HepG2 (cell line): ENCODE measurements at regions not wholly inside any gene's neighbourhood (a gene's known extent, or its start where the extent isn't known, plus 50 kb on each side); places are given as distances from the start of the nearest gene placed in this dataset.

Experiments
- ATAC-seq: fragments of 200-7000 bp; cut with Tn5 transposase; 3 replicates; pipeline ENCODE4 v1.9.1; 2020; ENCODE audit warnings: mild to moderate bottlenecking, moderate library complexity
- BruUV-seq: library from RNA; stranded (reverse); fragments of 400-500 nt; replicated peaks from 2 replicates; lab custom pipeline; 2021; lab: Mats Ljungman, UMichigan
- CTCF ChIA-PET: fragments of 300-600 bp; formaldehyde crosslinking; extraction: SDS; loops from one replicate; lab custom pipeline; 2021; ENCODE audit warnings: low total read pairs, inconsistent platforms, low intra/inter-chr PET ratio; lab: Yijun Ruan, JAX
- POLR2A ChIA-PET: fragments of 350-600 bp; sonication (Branson Sonifier 250); formaldehyde crosslinking; loops from one replicate; lab custom pipeline; 2020; ENCODE audit warnings: antibody characterized with exemption, inconsistent platforms; lab: Yijun Ruan, JAX
- DNase-seq: peaks from one replicate; pipeline ENCODE4 v3.0.0-alpha.2; 2015; ENCODE audit warnings: low spot score
- FAIRE-seq: peaks from 3 replicates; lab custom pipeline; 2011; peaks lifted over from hg19 to GRCh38; lab: Jason Lieb, UNC
- H2AFZ ChIP-seq: one replicate; pipeline ENCODE4 v1.6.1; 2011; ENCODE audit warnings: low read length, inconsistent platforms
- H3K27ac ChIP-seq: fragments of 300-600 bp; 3 replicates; pipeline ENCODE4 v1.8.0; 2011; ENCODE audit warnings: mixed run types, mild to moderate bottlenecking, mixed read lengths, low read length, inconsistent platforms; ENCODE audit not compliant: insufficient read depth; ENCODE audit errors: extremely low read length
- H3K27me3 ChIP-seq, 2 experiments: fragments of 200-600 bp in 1 of 2; 2 replicates in 1 of 2; 3 replicates in 1 of 2; pipeline versions ENCODE4 v1.6.0 to v1.8.0; 2011; ENCODE audit warnings: low read length in 2 of 2, mild to moderate bottlenecking in 2 of 2, moderate library complexity in 2 of 2, inconsistent platforms in 1 of 2; ENCODE audit not compliant: insufficient read depth in 2 of 2, control insufficient read depth in 1 of 2
- H3K36me3 ChIP-seq, 2 experiments: fragments of 200-600 bp in 1 of 2; replicated peaks in 1 of 2; 2 replicates in 1 of 2; 3 replicates in 1 of 2; pipeline versions ENCODE4 v1.5.1 to v1.8.0; 2011; ENCODE audit warnings: low read length in 2 of 2, inconsistent platforms in 1 of 2; ENCODE audit not compliant: insufficient read depth in 2 of 2, control insufficient read depth in 1 of 2
- H3K4me1 ChIP-seq: 2 replicates; pipeline ENCODE4 v1.5.1; 2012; ENCODE audit warnings: low read length, inconsistent platforms; ENCODE audit not compliant: insufficient read depth
- H3K4me2 ChIP-seq: 2 replicates; pipeline ENCODE4 v1.6.0; 2011; ENCODE audit warnings: low read depth, low read length, inconsistent platforms
- H3K4me3 ChIP-seq, 3 experiments: fragments of 200-600 bp in 1 of 3; sonication (generic), shearing (Covaris generic) in 1 of 3; replicated peaks in 1 of 3; 2 replicates each; pipeline ENCODE4 v1.5.1; 2011 to 2016; ENCODE audit warnings: low read length in 3 of 3, inconsistent platforms in 2 of 3, low read depth in 2 of 3, mild to moderate bottlenecking in 2 of 3, control low read depth in 1 of 3, mixed read lengths in 1 of 3; ENCODE audit not compliant: insufficient read depth in 1 of 3
- H3K79me2 ChIP-seq: one replicate; pipeline ENCODE4 v1.6.1; 2011; ENCODE audit warnings: low read length, inconsistent platforms; ENCODE audit not compliant: insufficient read depth
- H3K9ac ChIP-seq: 2 replicates; pipeline ENCODE4 v1.6.0; 2011; ENCODE audit warnings: mild to moderate bottlenecking, low read depth, low read length, inconsistent platforms; ENCODE audit not compliant: insufficient read depth
- H3K9me3 ChIP-seq: 2 replicates; pipeline ENCODE4 v1.5.1; 2012; ENCODE audit warnings: mild to moderate bottlenecking, low read length
- H4K20me1 ChIP-seq: 2 replicates; pipeline ENCODE4 v1.6.0; 2011; ENCODE audit warnings: inconsistent platforms, mild to moderate bottlenecking, low read length, moderate library complexity; ENCODE audit not compliant: insufficient read depth
- ARNT ChIP-seq: fragments of 450-650 bp; IDR thresholded peaks from 2 replicates; pipeline ENCODE4 v1.6.1; 2017
- CEBPB ChIP-seq: IDR thresholded peaks from 2 replicates; pipeline ENCODE4 v1.6.1; 2011; ENCODE audit warnings: low read depth, low read length, improper control_type of control experiment, borderline replicate concordance
- CREB1 ChIP-seq, 2 experiments: fragments of 450-650 bp in 1 of 2; IDR thresholded peaks; 2 replicates each; pipeline ENCODE4 v1.6.1; 2016 to 2017; ENCODE audit warnings: control low read depth in 1 of 2, mild to moderate bottlenecking in 1 of 2, missing compliant biosample characterization in 1 of 2, missing genetic modification characterization in 1 of 2
- EHMT2 ChIP-seq: fragments of 200-600 bp; sonication (generic); IDR thresholded peaks from 2 replicates; pipeline ENCODE4 v1.7.0; 2017; ENCODE audit warnings: antibody characterized with exemption, low read depth, low read length, borderline replicate concordance
- HCFC1 ChIP-seq: fragments of 150-350 bp; IDR thresholded peaks from 2 replicates; pipeline ENCODE4 v1.6.1; 2014; ENCODE audit warnings: low read depth, low read length
- HES4 ChIP-seq: sonication (generic); formaldehyde crosslinking; IDR thresholded peaks from 2 replicates; pipeline ENCODE4 v1.9.0; 2021; ENCODE audit warnings: mild to moderate bottlenecking, missing genetic modification reagents, borderline replicate concordance
- KLF13 ChIP-seq: sonication (generic); formaldehyde crosslinking; IDR thresholded peaks from 2 replicates; pipeline ENCODE4 v1.4.0; 2020; ENCODE audit warnings: mild to moderate bottlenecking, missing genetic modification reagents
- NFIB ChIP-seq: sonication (generic); formaldehyde crosslinking; IDR thresholded peaks from 2 replicates; pipeline ENCODE4 v1.9.0; 2021; ENCODE audit warnings: missing genetic modification reagents, mild to moderate bottlenecking, borderline replicate concordance
- SKI ChIP-seq: fragments of 450-650 bp; IDR thresholded peaks from one replicate; pipeline ENCODE4 v1.6.1; 2018; ENCODE audit warnings: mild to moderate bottlenecking; ENCODE audit not compliant: partially characterized antibody
- TAF15 ChIP-seq: fragments of 200-400 bp; formaldehyde crosslinking; IDR thresholded peaks from one replicate; pipeline ENCODE4 v1.6.1; 2018; ENCODE audit warnings: mild to moderate bottlenecking, low read depth, low read length; ENCODE audit not compliant: poor library complexity, severe bottlenecking
- TP53 ChIP-seq: sonication (generic); formaldehyde crosslinking; conservative IDR thresholded peaks from 2 replicates; pipeline ENCODE4 v1.4.0; 2020; ENCODE audit warnings: missing genetic modification reagents
- ZFP36L2 ChIP-seq: sonication (generic); formaldehyde crosslinking; IDR thresholded peaks from 2 replicates; pipeline ENCODE4 v1.4.0; 2020; ENCODE audit warnings: missing genetic modification reagents
- ZNF101 ChIP-seq: sonication (generic); formaldehyde crosslinking; IDR thresholded peaks from 2 replicates; pipeline ENCODE4 v1.4.0; 2020; ENCODE audit warnings: mild to moderate bottlenecking, low read depth, missing genetic modification reagents, borderline replicate concordance
- ZNF143 ChIP-seq: sonication (generic); formaldehyde crosslinking; IDR thresholded peaks from 2 replicates; pipeline ENCODE4 v1.4.0; 2020; ENCODE audit warnings: missing genetic modification reagents
- ZNF75D ChIP-seq: sonication (generic); formaldehyde crosslinking; IDR thresholded peaks from 2 replicates; pipeline ENCODE4 v1.8.1; 2023; ENCODE audit warnings: missing genetic modification reagents, mild to moderate bottlenecking, borderline replicate concordance
- WGBS: methylation state at CpG from one replicate; pipeline ENCODE4 v1.1.6; 2017; ENCODE audit warnings: low lambda C conversion rate; 5-methylcytosine and 5-hydroxymethylcytosine counted together
- in situ Hi-C: cut with HindIII; loops from 2 replicates; pipeline ENCODE4 v1.10.0; 2017; ENCODE audit warnings: low pct_unique_long_range_greater_than_20kb; ENCODE audit not compliant: extremely low pct_ligation_motif_present
- intact Hi-C: fragments of 100-400 bp; cut with micrococcal nuclease; formaldehyde crosslinking; loops from one replicate; pipeline ENCODE4 v1.10.0; 2022; ENCODE audit not compliant: unreplicated experiment
- TF ChIP-seq, protein P1 (sequence below): sonication (generic); IDR thresholded peaks from 2 replicates; pipeline ENCODE4 v1.6.1; 2016; ENCODE audit warnings: low read depth, borderline replicate concordance
- TF ChIP-seq, protein P2 (sequence below): sonication (generic); formaldehyde crosslinking; IDR thresholded peaks from 2 replicates; pipeline ENCODE4 v1.8.1; 2023; ENCODE audit warnings: mild to moderate bottlenecking, inconsistent platforms, moderate library complexity, missing genetic modification reagents, borderline replicate concordance
- TF ChIP-seq, protein P3 (sequence below): sonication (generic); formaldehyde crosslinking; IDR thresholded peaks from 2 replicates; pipeline ENCODE4 v1.5.1; 2020; ENCODE audit warnings: mild to moderate bottlenecking, missing genetic modification reagents, moderate library complexity

DNA sequence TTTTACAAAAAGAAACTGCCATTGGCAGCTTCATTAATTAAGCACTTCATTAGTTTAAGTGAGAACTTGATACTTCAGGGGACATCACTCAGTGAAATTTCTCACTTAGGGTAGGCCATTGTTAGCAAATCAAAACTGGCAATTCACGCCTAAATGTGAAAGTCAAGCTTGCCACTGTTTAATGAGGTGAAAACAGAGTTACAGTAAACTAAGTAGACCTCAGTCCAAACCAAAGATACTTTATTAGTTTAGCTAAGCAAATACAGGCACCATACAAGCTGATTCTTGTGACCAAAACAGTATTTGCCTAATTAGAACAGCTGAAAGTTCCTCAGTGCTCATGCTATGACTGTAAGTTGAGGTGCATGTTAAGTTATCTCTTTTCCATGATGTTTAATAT, 176.5 kb upstream of the CPNE8 start:
- ChIA-PET CTCF (no interaction called here), POLR2A (no interaction called here)
- H3K9ac ChIP-seq: no peak overlapping the region
- in situ Hi-C loops: no loop called here
- intact Hi-C loops: no loop called here
- no peaks in the 10 kb centered on the region for H3K27me3 ChIP-seq
- no peak for FAIRE-seq
- no peak overlapping the region for H3K4me2 ChIP-seq
- 0% methylated on average over 1 of the region's 1 CpG for WGBS
- H2AFZ ChIP-seq: no peak overlapping the region
- no peak for DNase-seq
- H3K27ac ChIP-seq: no peak overlapping the region
- no peaks in the 10 kb centered on the region for H4K20me1 ChIP-seq
- no peaks in the 10 kb centered on the region for H3K9me3 ChIP-seq
- TF ChIP-seq ZNF143 (no peak), EHMT2 (no peak), ARNT (no peak), ZNF75D (CRISPR knock-in tag) (no peak), ZNF101 (no peak), CREB1 (IDR thresholded peaks at IDR 0.05) (no peak), CREB1 (CRISPR knock-in tag; IDR thresholded peaks at IDR 0.05) (no peak), CEBPB (no peak), KLF13 (CRISPR knock-in tag) (no peak), ZFP36L2 (CRISPR knock-in tag) (no peak), HCFC1 (no peak)
- TF ChIP-seq, protein P1, sequence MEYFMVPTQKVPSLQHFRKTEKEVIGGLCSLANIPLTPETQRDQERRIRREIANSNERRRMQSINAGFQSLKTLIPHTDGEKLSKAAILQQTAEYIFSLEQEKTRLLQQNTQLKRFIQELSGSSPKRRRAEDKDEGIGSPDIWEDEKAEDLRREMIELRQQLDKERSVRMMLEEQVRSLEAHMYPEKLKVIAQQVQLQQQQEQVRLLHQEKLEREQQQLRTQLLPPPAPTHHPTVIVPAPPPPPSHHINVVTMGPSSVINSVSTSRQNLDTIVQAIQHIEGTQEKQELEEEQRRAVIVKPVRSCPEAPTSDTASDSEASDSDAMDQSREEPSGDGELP: no peak
- no peaks in the 10 kb centered on the region for H3K4me1 ChIP-seq
- no peak overlapping the region for H3K4me3 ChIP-seq
- no peaks in the 10 kb centered on the region for H3K36me3 ChIP-seq
- BruUV-seq: no TSS peak
- no peaks in the 10 kb centered on the region for H3K79me2 ChIP-seq
- ATAC-seq: no peak

DNA sequence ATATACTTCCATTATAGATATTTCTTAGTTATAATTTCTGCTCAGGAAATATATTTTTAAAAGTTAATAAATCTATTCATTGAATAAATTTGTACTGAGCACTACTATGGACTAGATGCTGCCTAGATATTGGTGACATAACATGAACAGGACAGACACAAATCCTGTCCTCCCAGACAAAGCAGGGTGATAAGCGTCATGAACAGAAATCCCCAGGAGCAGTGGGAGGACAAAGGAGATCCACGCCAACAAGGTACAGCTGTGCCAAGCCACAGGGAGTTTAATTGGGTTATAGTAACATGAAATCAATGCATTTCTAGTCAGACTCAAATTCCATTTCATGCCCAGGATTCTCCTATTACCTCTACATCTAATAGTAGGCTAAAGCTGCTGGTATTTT, 171.8 kb upstream of the CPNE8 start:
- Histone ChIP-seq H3K79me2 (no peaks in the 10 kb centered on the region), H3K9me3 (no peaks in the 10 kb centered on the region), H3K27ac (no peak overlapping the region), H3K36me3 (no peaks in the 10 kb centered on the region), H3K9ac (no peak overlapping the region), H4K20me1 (no peaks in the 10 kb centered on the region), H2AFZ (no peak overlapping the region), H3K4me2 (no peak overlapping the region), H3K4me1 (no peaks in the 10 kb centered on the region), H3K27me3 (no peaks in the 10 kb centered on the region), H3K4me3 (no peak overlapping the region)
- intact Hi-C loops: no loop called here
- CTCF ChIA-PET: no interaction called here
- ATAC-seq (no peak), FAIRE-seq (no peak), DNase-seq (no peak)
- 0% methylated on average over 2 of the region's 2 CpGs for WGBS
- POLR2A ChIA-PET: no interaction called here
- in situ Hi-C loops: no loop called here
- no TSS peak for BruUV-seq
- TF ChIP-seq, protein P2, sequence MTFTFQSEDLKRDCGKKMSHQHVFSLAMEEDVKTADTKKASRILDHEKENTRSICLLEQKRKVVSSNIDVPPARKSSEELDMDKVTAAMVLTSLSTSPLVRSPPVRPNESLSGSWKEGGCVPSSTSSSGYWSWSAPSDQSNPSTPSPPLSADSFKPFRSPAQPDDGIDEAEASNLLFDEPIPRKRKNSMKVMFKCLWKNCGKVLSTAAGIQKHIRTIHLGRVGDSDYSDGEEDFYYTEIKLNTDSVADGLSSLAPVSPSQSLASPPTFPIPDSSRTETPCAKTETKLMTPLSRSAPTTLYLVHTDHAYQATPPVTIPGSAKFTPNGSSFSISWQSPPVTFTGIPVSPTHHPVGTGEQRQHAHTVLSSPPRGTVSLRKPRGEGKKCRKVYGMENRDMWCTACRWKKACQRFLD (CRISPR knock-in tag): no peak
- TF ChIP-seq TP53 (CRISPR knock-in tag) (no peak), TAF15 (no peak), HES4 (CRISPR knock-in tag) (no peak), SKI (no peak), NFIB (CRISPR knock-in tag) (no peak)
- TF ChIP-seq, protein P3, sequence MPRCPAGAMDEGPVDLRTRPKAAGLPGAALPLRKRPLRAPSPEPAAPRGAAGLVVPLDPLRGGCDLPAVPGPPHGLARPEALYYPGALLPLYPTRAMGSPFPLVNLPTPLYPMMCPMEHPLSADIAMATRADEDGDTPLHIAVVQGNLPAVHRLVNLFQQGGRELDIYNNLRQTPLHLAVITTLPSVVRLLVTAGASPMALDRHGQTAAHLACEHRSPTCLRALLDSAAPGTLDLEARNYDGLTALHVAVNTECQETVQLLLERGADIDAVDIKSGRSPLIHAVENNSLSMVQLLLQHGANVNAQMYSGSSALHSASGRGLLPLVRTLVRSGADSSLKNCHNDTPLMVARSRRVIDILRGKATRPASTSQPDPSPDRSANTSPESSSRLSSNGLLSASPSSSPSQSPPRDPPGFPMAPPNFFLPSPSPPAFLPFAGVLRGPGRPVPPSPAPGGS (CRISPR knock-in tag): no peak
